ENCODE measurements at regions not wholly inside any gene's neighbourhood (a gene's known extent, or its start where the extent isn't known, plus 50 kb on each side); places are given as distances from the start of the nearest gene placed in this dataset.

DNA sequence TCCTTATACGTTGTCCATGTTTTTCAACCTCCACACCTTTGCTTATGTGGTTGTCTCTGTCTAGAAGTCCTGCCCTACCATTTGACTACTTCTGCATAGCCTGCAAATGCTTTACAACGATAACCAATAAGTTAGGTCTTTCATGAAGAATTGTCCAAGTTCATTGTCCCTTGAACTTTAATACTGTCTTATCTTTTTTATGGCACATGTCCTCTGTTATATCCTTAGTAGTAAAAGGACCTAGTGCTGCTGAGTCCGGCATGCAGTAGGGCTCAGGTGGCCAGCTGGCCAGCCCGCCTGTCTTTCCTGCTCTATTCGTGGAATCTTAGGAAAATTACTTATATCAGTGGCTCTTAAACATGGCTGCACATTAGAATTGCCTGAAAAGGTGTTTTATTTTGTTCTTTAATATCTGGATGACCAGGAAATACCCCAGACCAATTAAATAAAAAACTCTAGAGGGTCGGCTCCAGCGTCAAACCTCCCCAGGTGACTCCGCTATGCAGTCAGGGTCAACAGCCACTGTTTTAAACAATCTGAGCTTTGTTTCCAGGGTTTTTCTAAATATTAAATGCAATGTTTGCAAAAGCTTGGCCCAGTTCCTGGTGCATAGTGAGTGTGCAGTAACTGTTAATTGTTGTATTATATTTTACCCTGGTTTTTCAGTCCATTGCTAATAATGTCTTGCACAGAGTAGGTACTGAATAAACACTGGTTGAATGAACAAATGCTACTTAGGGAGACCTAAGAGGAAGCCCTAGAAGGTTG is 64.6 kb upstream of the SESN3 start:
- H3K4me1 Mint-ChIP-seq, result peaks cover 12% of the 10 kb centered on the region
- H3K36me3 Mint-ChIP-seq, result no peaks in the 10 kb centered on the region
- H3K27ac Mint-ChIP-seq, result no peak overlapping the region
- H3K4me3 Mint-ChIP-seq, result no peak overlapping the region
- no peak for DNase-seq
- no peaks in the 10 kb centered on the region for H3K27me3 Mint-ChIP-seq
- H3K9me3 Mint-ChIP-seq, result no peaks in the 10 kb centered on the region

DNA sequence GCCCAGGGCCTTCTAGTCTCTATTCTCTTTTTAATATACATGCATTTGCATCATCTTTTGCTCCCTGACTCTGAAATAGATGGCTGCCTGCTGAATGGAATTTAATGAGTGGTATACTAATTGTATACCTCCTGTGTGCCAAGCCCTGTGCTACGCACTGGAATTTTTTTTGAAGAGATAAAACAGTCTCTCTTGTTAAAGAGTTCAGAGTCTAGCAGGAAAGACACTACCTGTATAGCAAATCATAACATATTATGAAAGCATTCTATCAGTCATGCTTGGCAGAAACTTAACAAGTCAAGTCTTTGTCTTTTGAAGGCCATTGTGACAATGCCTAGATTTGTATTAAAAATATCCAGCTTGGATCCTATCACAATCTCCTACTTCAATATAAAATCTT is 63.7 kb upstream of the SESN3 start:
- H3K9me3 Mint-ChIP-seq, result no peaks in the 10 kb centered on the region
- H3K4me1 Mint-ChIP-seq, result peaks cover 12% of the 10 kb centered on the region
- H3K36me3 Mint-ChIP-seq, result no peaks in the 10 kb centered on the region
- no peaks in the 10 kb centered on the region for H3K27me3 Mint-ChIP-seq
- H3K4me3 Mint-ChIP-seq, result no peak overlapping the region
- no peak overlapping the region for H3K27ac Mint-ChIP-seq
- DNase-seq, result no peak

DNA sequence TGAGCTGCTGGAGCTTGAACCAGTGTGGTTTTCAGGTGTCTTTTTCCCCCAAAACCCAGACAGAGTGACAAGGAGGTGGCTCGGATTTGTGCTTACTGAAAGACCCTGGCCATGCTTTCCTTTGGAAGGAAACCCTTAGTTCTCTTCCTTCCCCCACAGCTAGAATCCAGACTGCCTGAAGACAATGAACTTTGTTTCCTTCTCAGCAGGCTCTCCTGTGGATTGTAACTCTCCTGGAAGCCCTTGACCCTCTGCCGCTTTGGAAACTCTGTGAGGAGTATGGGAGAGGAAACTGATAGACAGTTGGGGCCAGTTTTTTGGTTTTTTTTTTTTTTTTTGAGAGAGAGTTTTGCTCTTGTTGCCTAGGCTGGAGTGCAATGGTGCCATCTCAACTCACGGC is 62.1 kb upstream of the SESN3 start:
- H3K36me3 Mint-ChIP-seq, result no peaks in the 10 kb centered on the region
- no peaks in the 10 kb centered on the region for H3K4me1 Mint-ChIP-seq
- no peak overlapping the region for H3K4me3 Mint-ChIP-seq
- H3K27me3 Mint-ChIP-seq, result no peaks in the 10 kb centered on the region
- H3K27ac Mint-ChIP-seq, result no peak overlapping the region
- no peak for DNase-seq
- no peaks in the 10 kb centered on the region for H3K9me3 Mint-ChIP-seq

DNA sequence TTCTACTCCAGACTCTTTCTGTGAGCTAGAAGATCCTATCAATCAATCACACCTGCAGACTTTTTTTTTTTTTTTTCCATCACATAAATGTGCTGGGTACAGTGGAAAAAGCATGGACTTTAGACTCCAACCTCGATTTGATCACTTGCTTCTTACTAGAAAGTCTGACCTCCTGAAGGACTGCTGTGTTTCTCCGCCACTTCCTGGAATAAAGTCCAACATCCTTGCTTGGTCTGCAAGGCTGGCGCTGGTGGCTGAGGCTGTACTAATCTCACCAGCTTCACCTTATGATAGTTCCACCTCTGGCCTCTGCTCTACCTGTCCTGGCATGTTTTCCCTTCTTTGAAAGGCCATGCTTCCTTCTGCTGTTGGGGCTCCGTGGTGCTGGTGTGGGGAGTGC is 60.9 kb upstream of the SESN3 start:
- no peak for DNase-seq
- Mint-ChIP-seq H3K4me1 (no peaks in the 10 kb centered on the region), H3K36me3 (no peaks in the 10 kb centered on the region), H3K9me3 (no peaks in the 10 kb centered on the region), H3K27ac (no peak overlapping the region), H3K4me3 (no peak overlapping the region), H3K27me3 (no peaks in the 10 kb centered on the region)

DNA sequence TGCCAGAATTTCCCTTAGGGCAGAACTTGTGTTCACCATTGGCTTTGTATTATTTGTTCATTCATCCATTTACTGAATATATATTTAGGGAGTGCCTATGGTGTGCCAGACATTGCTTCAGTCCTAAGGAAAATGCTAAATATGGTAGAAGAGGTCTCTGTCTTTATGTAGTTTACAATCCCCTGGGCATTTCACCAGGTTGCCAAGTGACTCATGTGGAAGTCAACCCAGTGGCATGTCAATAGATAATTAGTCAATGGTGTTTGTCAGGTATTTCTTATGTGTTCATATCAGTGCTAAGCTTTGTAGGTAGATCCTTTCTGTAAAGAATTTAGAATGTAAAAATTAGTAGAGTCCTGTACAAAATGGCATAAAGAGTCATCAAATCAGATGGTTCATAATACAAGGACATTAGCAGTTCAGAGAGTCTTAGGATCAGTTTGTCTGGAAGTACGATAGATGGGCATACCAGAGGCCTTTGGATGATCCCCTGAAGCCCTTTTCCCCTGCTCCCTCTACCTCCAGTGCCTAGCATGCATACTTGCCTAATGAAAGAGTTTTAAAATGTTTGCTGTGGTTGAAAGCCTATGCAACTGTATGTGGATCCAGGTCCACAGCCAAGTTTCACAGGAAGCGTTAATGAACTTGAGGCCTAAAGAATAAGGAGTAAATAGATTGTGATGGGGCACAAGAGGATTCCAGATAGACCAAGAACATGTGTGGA is 58.5 kb upstream of the SESN3 start:
- DNase-seq, result no peak
- no peak overlapping the region for H3K27ac Mint-ChIP-seq
- H3K9me3 Mint-ChIP-seq, result no peaks in the 10 kb centered on the region
- no peaks in the 10 kb centered on the region for H3K27me3 Mint-ChIP-seq
- H3K4me3 Mint-ChIP-seq, result no peak overlapping the region
- peaks cover under 1% of the 10 kb centered on the region for H3K4me1 Mint-ChIP-seq
- H3K36me3 Mint-ChIP-seq, result no peaks in the 10 kb centered on the region

DNA sequence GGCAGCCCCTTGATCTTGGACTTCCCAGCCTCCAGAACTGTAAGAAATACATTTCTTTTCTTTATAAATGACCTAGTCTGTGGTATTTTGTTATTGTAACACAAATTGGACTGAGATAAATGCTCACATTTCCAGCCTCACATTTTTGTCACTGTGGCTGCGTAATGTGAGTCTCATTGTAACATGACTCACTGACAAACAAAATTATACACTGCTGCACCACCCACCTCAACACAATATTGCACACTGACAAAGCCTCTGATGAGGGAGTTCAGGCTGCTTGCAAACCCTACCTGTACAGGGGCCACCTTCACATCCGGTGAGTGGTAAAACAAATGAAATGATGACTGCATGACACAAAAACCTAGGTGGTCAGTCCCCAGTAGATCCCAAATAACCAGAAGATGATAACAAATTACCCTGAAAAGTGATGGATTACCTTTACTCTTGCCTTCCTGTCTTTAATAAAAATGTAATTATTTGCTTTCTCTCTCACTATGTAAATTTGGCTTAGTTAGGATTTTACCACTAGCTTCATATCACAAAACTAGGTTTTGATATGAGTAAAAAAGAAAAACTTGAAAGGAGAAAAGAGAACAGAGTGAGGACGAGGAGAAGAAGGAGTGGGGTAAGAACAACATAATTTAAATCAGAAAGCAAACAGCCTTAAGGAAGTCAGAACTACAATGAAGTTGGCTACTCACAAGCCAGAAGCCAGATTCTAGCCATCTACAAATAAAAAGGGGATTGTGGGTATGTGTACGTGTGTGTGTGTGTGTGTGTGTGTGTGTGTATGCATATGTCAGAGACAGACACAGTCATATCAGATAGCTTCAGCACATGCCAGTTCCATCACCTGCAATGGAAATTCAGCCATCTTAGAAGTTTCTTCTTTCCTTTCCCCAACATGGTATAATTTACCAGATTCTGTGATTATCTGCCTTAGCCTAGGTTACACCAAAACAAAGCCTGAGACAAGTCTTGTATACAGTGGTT is 53.4 kb upstream of the SESN3 start:
- no peak overlapping the region for H3K4me3 Mint-ChIP-seq
- no peak overlapping the region for H3K27ac Mint-ChIP-seq
- H3K36me3 Mint-ChIP-seq, result no peaks in the 10 kb centered on the region
- DNase-seq, result no peak
- H3K4me1 Mint-ChIP-seq, result peaks cover 2% of the 10 kb centered on the region
- H3K9me3 Mint-ChIP-seq, result no peaks in the 10 kb centered on the region
- no peaks in the 10 kb centered on the region for H3K27me3 Mint-ChIP-seq

DNA sequence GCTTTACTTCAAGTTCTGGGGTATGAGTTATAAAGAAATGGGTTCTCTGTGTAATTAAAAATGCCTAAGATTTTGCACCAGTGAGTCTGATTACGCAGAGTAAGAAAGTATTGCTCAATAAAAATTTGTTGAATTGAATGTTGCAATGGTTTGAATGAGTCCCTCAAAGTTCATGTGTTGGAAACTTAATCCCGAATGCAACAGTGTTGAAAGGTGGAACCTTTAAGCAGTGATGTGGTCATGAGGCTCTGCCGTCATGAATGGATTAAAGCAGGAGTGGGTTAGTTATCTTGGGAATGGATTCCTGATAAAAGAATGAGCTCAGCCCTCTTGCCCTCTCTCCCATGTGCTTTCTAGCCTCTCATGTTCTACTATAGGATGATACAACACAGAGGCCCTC is 52.6 kb upstream of the SESN3 start:
- peaks cover 2% of the 10 kb centered on the region for H3K4me1 Mint-ChIP-seq
- no peaks in the 10 kb centered on the region for H3K27me3 Mint-ChIP-seq
- H3K27ac Mint-ChIP-seq, result no peak overlapping the region
- no peaks in the 10 kb centered on the region for H3K9me3 Mint-ChIP-seq
- no peak for DNase-seq
- H3K36me3 Mint-ChIP-seq, result no peaks in the 10 kb centered on the region
- H3K4me3 Mint-ChIP-seq, result no peak overlapping the region

DNA sequence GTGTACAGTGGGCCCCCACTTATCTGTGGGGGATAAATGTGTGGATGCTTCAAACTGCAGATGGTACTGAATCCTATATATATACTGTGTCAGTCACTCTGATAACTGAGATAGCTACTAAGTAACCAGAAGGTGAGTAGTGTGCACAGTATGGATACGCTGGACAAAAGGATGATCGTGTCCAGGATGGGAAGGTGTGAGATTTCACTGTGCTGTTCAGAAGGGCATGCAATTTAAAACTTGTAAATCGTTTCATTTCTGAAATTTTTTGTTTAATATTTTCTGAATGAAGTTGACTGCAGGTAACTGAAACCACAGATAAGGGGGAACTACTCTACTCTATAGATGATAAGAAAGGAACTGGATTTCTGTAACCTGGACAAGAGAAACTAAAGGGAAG is 52.1 kb upstream of the SESN3 start:
- Mint-ChIP-seq H3K4me3 (no peak overlapping the region), H3K27ac (no peak overlapping the region), H3K36me3 (no peaks in the 10 kb centered on the region), H3K9me3 (no peaks in the 10 kb centered on the region), H3K27me3 (no peaks in the 10 kb centered on the region), H3K4me1 (peaks cover 2% of the 10 kb centered on the region)
- no peak for DNase-seq

DNA sequence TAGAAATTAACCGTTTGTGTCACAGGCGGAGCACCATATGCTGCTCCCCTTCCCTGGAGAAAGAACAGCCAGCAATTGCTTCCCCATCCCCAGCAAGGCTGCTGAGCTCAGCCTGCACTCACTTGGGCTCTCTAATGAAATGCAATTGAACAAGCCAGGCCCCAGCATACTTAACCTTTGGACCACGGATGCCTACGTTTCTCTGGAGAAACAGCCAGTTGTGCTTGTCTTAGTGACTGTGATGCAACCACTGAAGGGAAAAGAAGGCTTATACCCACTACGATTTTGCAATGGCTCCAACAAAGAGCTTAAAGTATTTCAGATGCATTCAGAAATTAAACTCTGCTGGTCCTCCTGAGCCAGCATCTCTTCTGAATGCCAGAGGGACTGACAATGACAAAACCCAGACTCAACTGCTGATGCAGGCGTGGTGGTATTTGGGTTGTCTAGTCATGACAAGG is 51.3 kb upstream of the SESN3 start:
- Mint-ChIP-seq H3K9me3 (no peaks in the 10 kb centered on the region), H3K27me3 (no peaks in the 10 kb centered on the region), H3K4me1 (peaks cover 2% of the 10 kb centered on the region), H3K4me3 (no peak overlapping the region), H3K27ac (no peak overlapping the region), H3K36me3 (no peaks in the 10 kb centered on the region)
- no peak for DNase-seq

Data from activated naive CD8-positive, alpha-beta T cell treated with anti-CD3 and anti-CD28 coated beads for 36 hours (primary cell).